T-helper 17 cell (primary cell): ENCODE measurements at regions not wholly inside any gene's neighbourhood (a gene's known extent, or its start where the extent isn't known, plus 50 kb on each side); places are given as distances from the start of the nearest gene placed in this dataset.
"Not testable (repeated sequence)": the region's sequence is repeated elsewhere in the genome, so short reads cannot be mapped to it uniquely, and the experiment has no call there.

Experiments used
- ATAC-seq: fragments of 150-1000 bp; cut with Tn5 transposase; 2 replicates; pipeline ENCODE4 v1.10.0; 2021; ENCODE audit warnings: mild to moderate bottlenecking, moderate library complexity
- DNase-seq, 3 donors: peaks; one replicate each; pipeline versions ENCODE4 v3.0.0 to v3.0.0-alpha.2; 2020 to 2021
- H3K9me3 ChIP-seq: one replicate; pipeline ENCODE4 v1.7.0; 2013; ENCODE audit warnings: low read length, mild to moderate bottlenecking; ENCODE audit not compliant: control insufficient read depth, poor library complexity, severe bottlenecking
- H3K27ac Mint-ChIP-seq: one replicate; pipeline ENCODE4 v1.8.0; 2022; ENCODE audit warnings: mild to moderate bottlenecking, moderate library complexity, mixed read lengths
- H3K27me3 Mint-ChIP-seq: one replicate; pipeline ENCODE4 v1.8.0; 2022; ENCODE audit warnings: mixed read lengths
- H3K36me3 Mint-ChIP-seq: one replicate; pipeline ENCODE4 v1.8.0; 2022; ENCODE audit warnings: low read depth, mixed read lengths
- H3K4me1 Mint-ChIP-seq: one replicate; pipeline ENCODE4 v1.8.0; 2022; ENCODE audit warnings: mild to moderate bottlenecking, mixed read lengths
- H3K4me3 Mint-ChIP-seq: one replicate; pipeline ENCODE4 v1.8.0; 2022; ENCODE audit warnings: mild to moderate bottlenecking, moderate library complexity, mixed read lengths

DNA sequence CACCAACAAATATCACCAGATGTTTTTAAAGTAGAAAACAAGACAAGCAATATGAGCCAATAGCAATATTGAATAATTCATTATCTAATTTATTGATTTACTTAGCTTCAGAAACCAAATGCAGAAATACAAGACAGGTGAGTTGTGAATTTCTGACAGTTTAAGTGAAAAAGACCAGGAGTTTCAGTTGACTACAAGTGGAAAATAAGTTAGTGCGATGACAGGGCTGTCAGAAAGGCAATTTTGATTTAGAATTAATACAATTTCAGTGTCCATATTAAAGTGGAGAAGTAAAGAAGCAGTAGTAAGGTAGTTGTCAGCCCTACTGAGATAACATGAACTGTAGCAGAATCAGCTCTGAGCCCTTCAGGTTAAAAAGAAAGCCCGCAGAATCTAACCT lies 1066.7 kb upstream of the ATXN8OS start:
- Mint-ChIP-seq H3K36me3 (no peaks in the 10 kb centered on the region), H3K4me3 (no peak overlapping the region), H3K27ac (no peak overlapping the region), H3K4me1 (no peaks in the 10 kb centered on the region), H3K27me3 (no peaks in the 10 kb centered on the region)
- H3K9me3 ChIP-seq, result no peaks in the 10 kb centered on the region
- DNase-seq, result no peak
- no peak for ATAC-seq

DNA sequence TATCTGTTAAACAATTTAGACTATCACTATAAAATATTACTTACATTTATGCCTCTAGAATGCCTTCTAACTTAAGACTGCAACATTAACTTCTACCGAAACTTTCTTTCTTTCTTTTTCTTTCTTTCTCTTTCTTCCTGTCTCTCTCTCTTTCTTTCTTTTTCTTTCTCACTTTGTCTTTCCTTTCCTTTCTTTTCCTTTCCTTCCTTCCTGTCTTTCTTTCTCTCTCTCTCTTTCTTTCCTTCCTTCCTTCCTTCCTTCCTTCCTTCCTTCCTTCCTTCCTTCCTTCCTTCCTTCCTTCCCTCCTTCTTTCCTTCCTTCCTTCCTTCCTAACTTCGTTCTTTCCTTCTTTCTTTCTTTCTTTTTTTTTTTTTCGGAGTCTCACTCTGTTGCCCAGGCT lies 1071.9 kb upstream of the ATXN8OS start:
- DNase-seq (no peak), ATAC-seq (no peak)
- Mint-ChIP-seq H3K4me3 (no peak overlapping the region), H3K27me3 (no peaks in the 10 kb centered on the region), H3K4me1 (no peaks in the 10 kb centered on the region), H3K36me3 (no peaks in the 10 kb centered on the region), H3K27ac (no peak overlapping the region)
- H3K9me3 ChIP-seq, result no peaks in the 10 kb centered on the region

DNA sequence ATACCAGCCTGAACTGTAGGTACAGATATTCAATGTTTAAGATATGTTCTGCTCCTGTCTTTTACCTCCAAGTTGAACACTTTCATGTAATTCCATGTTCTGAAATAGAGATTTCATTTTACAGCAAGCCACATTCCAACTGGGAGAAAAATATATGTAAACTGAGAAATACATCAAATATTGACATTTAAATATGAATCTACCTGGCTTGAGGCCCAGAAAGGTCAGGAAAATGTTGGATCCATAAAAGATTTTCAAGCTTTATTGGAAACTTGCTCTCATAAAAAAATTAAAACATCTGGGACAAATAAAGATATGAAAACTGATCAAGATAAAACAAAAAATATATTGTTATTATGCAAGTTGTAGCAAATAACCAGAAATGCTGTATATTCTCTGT lies 1078.7 kb upstream of the ATXN8OS start:
- no peaks in the 10 kb centered on the region for H3K36me3 Mint-ChIP-seq
- H3K4me3 Mint-ChIP-seq, result no peak overlapping the region
- no peaks in the 10 kb centered on the region for H3K4me1 Mint-ChIP-seq
- no peak for ATAC-seq
- H3K27me3 Mint-ChIP-seq, result no peaks in the 10 kb centered on the region
- H3K27ac Mint-ChIP-seq, result no peak overlapping the region
- no peaks in the 10 kb centered on the region for H3K9me3 ChIP-seq
- no peak for DNase-seq

DNA sequence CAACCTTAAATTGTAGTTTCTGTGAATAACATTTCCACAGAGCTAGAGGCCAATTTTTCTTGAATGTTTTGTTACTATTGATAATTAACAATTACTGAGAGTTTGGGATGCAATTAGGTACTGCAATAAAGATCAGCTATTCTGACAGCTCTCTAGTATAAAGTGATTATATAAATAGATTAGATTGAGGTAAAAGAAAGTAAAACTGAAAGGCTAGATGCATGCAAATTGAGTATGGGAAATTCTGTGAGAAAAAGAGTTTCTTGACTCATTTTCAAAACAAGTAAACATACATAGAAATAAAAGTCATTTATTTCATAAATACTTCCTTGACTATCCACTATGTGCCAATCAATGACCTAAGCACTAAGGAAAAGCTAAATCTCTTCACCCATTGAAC lies 1087.5 kb upstream of the ATXN8OS start:
- ATAC-seq (no peak), DNase-seq (no peak)
- Mint-ChIP-seq H3K27me3 (no peaks in the 10 kb centered on the region), H3K4me1 (no peaks in the 10 kb centered on the region), H3K4me3 (no peak overlapping the region), H3K27ac (no peak overlapping the region), H3K36me3 (no peaks in the 10 kb centered on the region)
- no peaks in the 10 kb centered on the region for H3K9me3 ChIP-seq

DNA sequence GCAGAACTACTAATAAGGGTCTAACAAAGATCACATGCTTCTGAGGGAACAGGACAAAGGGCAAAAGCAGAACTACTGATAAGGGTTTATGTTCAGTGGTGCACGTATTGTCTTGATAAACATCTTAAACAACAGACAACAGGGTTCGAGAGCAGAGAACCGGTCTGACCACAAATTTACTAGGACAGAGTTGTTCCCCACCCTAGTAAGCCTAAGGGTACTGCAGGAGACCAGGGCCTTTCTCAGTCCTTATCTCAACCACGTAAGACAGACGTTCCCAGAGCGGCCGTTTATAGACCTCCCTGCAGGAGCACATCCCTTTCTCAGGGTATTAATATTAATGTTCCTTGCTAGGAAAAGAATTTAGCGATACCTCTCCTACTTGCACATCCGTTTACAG lies 1089.5 kb upstream of the ATXN8OS start:
- not testable (repeated sequence) for ATAC-seq, H3K9me3 ChIP-seq, H3K36me3 Mint-ChIP-seq, H3K4me3 Mint-ChIP-seq, DNase-seq, H3K27ac Mint-ChIP-seq, H3K4me1 Mint-ChIP-seq, H3K27me3 Mint-ChIP-seq

DNA sequence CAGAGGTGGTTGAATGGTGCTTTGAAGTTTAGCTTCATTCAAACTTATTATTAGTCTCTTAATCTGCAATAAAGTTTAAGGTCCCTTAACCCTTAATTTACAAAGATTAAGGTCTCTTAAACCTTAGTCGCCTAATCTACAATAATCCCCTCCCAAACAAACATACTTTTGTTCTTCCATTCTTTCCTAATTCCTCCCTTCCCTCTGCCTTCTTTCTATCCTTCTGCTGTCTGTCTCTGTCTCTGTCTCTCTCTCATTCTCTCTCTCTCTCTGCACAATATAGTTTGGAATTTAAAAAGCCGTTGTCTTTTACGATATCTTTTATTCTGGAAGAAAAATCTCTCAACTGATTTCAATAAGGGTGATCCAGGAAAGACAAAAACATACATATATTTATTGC lies 1096.8 kb upstream of the ATXN8OS start:
- ATAC-seq (no peak), DNase-seq (no peak)
- H3K4me1 Mint-ChIP-seq, result no peaks in the 10 kb centered on the region
- no peak overlapping the region for H3K27ac Mint-ChIP-seq
- H3K9me3 ChIP-seq, result no peaks in the 10 kb centered on the region
- H3K36me3 Mint-ChIP-seq, result no peaks in the 10 kb centered on the region
- no peak overlapping the region for H3K4me3 Mint-ChIP-seq
- H3K27me3 Mint-ChIP-seq, result no peaks in the 10 kb centered on the region

DNA sequence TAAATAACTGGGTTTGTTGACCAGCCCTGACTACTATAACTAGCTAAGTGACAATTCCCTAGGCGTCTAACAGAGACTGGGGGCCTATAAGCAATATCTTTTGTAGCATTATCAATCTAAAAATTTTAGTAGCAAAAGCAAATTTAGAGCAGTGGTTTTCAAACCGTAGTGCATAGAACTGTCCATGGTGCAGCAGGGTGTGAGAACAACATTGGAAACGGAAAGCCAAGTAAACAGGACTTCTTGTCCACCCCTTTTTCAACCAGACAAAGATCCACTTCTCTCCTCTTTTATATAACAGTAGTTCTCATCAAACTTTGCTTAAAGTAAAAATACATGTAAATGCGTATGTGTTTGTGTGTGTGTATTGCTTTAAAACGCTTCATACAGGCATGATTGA lies 1099.1 kb upstream of the ATXN8OS start:
- H3K9me3 ChIP-seq, result no peaks in the 10 kb centered on the region
- no peak overlapping the region for H3K4me3 Mint-ChIP-seq
- DNase-seq (no peak), ATAC-seq (no peak)
- H3K4me1 Mint-ChIP-seq, result no peaks in the 10 kb centered on the region
- no peaks in the 10 kb centered on the region for H3K27me3 Mint-ChIP-seq
- H3K27ac Mint-ChIP-seq, result no peak overlapping the region
- H3K36me3 Mint-ChIP-seq, result no peaks in the 10 kb centered on the region

DNA sequence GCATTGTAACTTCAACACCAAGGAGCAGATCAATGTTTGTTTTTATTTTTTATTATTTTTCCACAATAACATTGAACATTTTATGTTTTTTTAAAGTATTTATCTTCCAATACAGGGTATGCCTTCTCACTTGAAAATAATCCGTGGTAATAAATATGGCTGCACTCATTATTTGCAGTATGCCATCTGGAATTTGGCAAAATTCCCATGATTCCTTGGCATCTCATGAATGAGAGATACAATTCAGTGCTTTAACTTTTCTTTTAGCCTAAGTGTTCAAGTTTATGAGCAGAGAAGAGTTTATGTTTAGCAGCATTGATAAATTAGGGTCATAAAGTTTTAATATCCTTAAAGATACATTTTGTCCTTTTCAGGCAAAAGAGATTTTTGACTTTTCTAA lies 1109.6 kb upstream of the ATXN8OS start:
- Mint-ChIP-seq H3K27me3 (no peaks in the 10 kb centered on the region), H3K27ac (no peak overlapping the region), H3K36me3 (no peaks in the 10 kb centered on the region), H3K4me3 (no peak overlapping the region), H3K4me1 (no peaks in the 10 kb centered on the region)
- no peaks in the 10 kb centered on the region for H3K9me3 ChIP-seq
- ATAC-seq (no peak), DNase-seq (no peak)

DNA sequence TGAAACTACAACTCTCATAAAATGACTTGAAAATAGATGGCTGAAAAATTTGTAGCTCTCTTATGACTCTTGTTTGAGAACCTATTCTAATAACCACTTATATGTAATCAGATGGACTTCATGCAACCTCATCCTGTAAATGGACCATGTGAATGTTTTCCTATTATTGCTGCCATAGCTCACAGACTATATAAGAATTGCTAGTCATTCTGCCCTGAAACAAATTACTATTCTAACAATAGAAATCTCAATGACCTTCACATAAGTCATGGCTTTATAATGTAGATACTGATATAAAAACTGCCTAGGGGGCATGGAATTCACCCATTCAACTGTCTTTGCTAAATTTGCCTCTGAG lies 1111.0 kb upstream of the ATXN8OS start:
- no peaks in the 10 kb centered on the region for H3K36me3 Mint-ChIP-seq
- no peak for ATAC-seq
- no peaks in the 10 kb centered on the region for H3K9me3 ChIP-seq
- H3K4me3 Mint-ChIP-seq, result no peak overlapping the region
- H3K4me1 Mint-ChIP-seq, result no peaks in the 10 kb centered on the region
- no peak overlapping the region for H3K27ac Mint-ChIP-seq
- H3K27me3 Mint-ChIP-seq, result no peaks in the 10 kb centered on the region
- no peak for DNase-seq

DNA sequence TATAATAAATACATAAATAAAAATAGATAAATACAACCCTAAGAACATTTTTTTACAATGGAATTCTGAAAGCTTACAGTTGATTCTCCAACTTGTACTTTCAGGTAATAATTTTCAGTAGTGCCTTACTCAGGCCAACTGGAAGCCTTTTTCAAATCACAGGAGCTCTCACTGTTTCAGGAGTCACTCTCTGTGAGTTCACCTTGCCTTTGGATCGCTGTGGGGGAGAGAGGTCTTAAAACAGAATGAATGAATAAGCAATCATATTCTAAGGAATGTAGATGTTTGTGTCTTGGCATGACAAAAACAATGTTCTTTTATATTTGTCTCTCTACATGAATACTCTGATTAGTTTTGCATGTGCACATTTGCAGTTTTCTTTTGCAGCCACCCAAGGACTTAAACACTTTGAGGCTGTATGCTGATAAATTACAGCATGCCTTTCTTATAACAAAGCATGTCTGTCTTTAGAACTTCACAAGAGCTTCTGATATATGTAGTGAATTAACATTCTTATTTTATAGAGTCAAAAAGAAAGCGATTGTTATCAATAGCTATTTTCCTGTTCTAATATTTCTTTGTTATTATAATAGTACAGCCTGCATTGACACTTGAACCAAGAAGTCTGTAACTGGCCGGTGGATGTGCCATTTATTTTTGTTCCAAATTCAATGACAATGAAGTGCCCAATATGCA lies 1111.5 kb upstream of the ATXN8OS start:
- Mint-ChIP-seq H3K4me3 (no peak overlapping the region), H3K27me3 (no peaks in the 10 kb centered on the region), H3K27ac (no peak overlapping the region), H3K36me3 (no peaks in the 10 kb centered on the region), H3K4me1 (no peaks in the 10 kb centered on the region)
- no peaks in the 10 kb centered on the region for H3K9me3 ChIP-seq
- DNase-seq, result no peak
- no peak for ATAC-seq

DNA sequence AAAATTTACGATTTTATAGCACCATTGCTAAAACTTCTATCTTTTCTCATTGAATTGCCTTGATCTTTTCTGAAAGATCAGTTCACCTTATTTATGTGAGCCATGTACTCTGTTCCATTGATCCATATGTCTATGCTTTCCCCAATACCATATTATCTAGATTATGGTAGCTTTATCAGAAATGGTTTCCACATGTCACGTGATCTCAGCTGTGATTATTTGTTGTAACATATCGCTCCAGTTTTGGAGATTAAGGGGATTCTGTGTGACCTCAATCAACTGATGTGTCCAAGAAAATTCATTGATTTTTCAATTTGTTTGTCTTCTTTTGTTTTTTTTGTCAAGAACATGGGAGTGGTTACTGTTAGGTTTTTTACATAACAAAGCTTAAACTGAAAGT lies 1114.5 kb upstream of the ATXN8OS start:
- DNase-seq, result no peak
- H3K9me3 ChIP-seq, result no peaks in the 10 kb centered on the region
- no peaks in the 10 kb centered on the region for H3K4me1 Mint-ChIP-seq
- ATAC-seq, result no peak
- H3K36me3 Mint-ChIP-seq, result no peaks in the 10 kb centered on the region
- no peaks in the 10 kb centered on the region for H3K27me3 Mint-ChIP-seq
- no peak overlapping the region for H3K4me3 Mint-ChIP-seq
- no peak overlapping the region for H3K27ac Mint-ChIP-seq

DNA sequence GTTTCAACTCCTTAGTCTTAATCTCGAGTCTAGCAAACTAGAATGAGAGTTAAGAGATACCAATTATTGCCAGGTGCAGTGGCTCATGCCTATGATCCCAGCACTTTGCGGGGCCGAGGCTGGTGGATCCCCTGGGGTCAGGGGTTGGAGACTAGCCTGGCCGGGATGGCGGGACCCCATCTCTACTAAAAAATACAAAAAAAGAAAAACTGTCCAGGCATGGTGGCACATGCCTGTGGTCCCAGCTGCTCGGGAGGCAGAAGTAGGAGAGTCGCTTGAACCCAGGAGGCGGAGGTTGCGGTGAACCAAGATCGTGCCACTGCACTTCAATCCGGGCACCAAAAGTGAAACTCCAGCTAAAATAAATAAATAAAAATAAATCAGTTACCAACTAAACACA lies 1119.5 kb upstream of the ATXN8OS start:
- Mint-ChIP-seq H3K4me3 (no peak overlapping the region), H3K27me3 (no peaks in the 10 kb centered on the region), H3K36me3 (no peaks in the 10 kb centered on the region), H3K27ac (no peak overlapping the region), H3K4me1 (no peaks in the 10 kb centered on the region)
- no peak for ATAC-seq
- no peak for DNase-seq
- H3K9me3 ChIP-seq, result no peaks in the 10 kb centered on the region

DNA sequence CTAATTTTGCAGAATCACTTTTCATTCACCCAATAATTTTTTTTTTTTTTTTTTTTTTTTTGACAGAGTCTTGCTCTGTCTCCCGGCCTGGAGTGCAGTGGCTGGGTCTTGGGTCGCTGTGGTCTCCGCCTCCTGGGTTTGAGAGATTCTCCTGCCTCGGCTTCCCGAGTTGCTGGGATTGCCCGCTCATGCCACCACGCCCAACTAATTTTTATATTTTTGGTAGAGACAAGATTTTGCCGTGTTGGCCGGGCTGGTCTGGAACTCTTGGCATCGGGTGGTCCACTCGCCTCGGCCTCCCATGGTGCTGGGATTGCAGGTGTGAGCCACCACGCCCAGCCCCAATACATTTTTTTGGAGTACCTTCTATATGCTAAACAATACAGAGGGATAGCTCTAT lies 1120.0 kb upstream of the ATXN8OS start:
- H3K27me3 Mint-ChIP-seq, result no peaks in the 10 kb centered on the region
- DNase-seq (no peak), ATAC-seq (no peak)
- H3K27ac Mint-ChIP-seq, result no peak overlapping the region
- H3K9me3 ChIP-seq, result no peaks in the 10 kb centered on the region
- H3K4me3 Mint-ChIP-seq, result no peak overlapping the region
- no peaks in the 10 kb centered on the region for H3K36me3 Mint-ChIP-seq
- H3K4me1 Mint-ChIP-seq, result no peaks in the 10 kb centered on the region

DNA sequence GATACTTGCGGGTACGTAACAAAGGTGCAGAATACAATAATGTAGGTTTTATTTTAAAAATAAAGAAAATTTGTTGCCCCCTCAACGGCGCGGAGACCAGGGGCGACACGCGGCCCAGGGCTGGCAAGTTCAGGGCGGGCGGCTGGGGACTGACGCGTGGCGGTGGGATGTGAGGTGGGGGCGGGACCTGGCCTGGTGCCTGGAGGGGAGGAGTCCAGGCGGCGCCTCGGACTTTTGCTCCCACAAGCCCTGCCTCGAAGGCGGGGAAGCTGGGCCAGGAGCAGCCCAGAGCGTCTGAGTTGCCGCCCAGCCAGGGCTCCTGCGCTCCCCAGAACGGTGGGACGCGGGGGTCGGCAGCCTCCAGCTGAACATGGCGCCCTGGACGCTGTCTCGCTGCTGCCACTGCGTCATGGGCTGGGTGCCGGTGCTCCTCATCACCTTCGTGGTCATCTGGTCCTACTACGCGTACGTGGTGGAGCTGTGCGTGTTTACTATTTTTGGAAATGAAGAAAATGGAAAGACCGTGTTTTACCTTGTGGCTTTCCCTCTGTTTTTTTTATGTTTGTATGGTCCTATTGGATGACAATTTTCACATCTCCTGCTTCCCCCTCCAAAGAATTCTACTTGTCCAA lies 1122.8 kb upstream of the ATXN8OS start:
- ATAC-seq (no peak), DNase-seq (no peak)
- H3K27me3 Mint-ChIP-seq, result no peaks in the 10 kb centered on the region
- no peaks in the 10 kb centered on the region for H3K4me1 Mint-ChIP-seq
- no peaks in the 10 kb centered on the region for H3K36me3 Mint-ChIP-seq
- H3K9me3 ChIP-seq, result no peaks in the 10 kb centered on the region
- no peak overlapping the region for H3K27ac Mint-ChIP-seq
- no peak overlapping the region for H3K4me3 Mint-ChIP-seq
